Tibial nerve (tissue), 4 donors: ENCODE measurements at regions not wholly inside any gene's neighbourhood (a gene's known extent, or its start where the extent isn't known, plus 50 kb on each side); places are given as distances from the start of the nearest gene placed in this dataset.

Experiments
- DNase-seq, 2 donors: peaks; one replicate each; pipeline ENCODE4 v3.0.0-alpha.2; 2019; ENCODE audit warnings: low spot score in 2 of 2
- H3K27ac ChIP-seq, 4 donors: fragments of 200-600 bp; sonication (generic) in 3 of 4; one replicate each; pipeline ENCODE4 v1.5.1; 2017 to 2019; ENCODE audit warnings: mild to moderate bottlenecking in 1 of 4
- H3K27me3 ChIP-seq, 2 donors: fragments of 200-600 bp; sonication (generic) in 1 of 2; one replicate each; pipeline versions ENCODE4 v1.5.1 to v1.6.0; 2017 to 2019
- H3K36me3 ChIP-seq, 3 donors: fragments of 200-600 bp; sonication (generic); one replicate each; pipeline ENCODE4 v1.5.1; 2018 to 2019
- H3K4me1 ChIP-seq, 4 donors: fragments of 200-600 bp; sonication (generic) in 3 of 4; one replicate each; pipeline ENCODE4 v1.5.1; 2017 to 2019
- H3K4me3 ChIP-seq, 4 donors: fragments of 200-600 bp; sonication (generic) in 3 of 4; one replicate each; pipeline ENCODE4 v1.5.1; 2017 to 2019; ENCODE audit warnings: mild to moderate bottlenecking in 1 of 4, moderate library complexity in 1 of 4
- H3K9me3 ChIP-seq, 4 donors: fragments of 200-600 bp; sonication (generic) in 3 of 4; one replicate each; pipeline ENCODE4 v1.5.1; 2017 to 2019
- EP300 ChIP-seq, 2 donors: sonication (generic); formaldehyde crosslinking; IDR thresholded peaks; one replicate each; pipeline ENCODE4 v1.6.1; 2017; ENCODE audit warnings: antibody characterized with exemption in 2 of 2, mild to moderate bottlenecking in 1 of 2
- POLR2A ChIP-seq, 2 donors: fragments of 450-650 bp; IDR thresholded peaks; one replicate each; pipeline ENCODE4 v1.6.1; 2017; ENCODE audit warnings: antibody characterized with exemption in 2 of 2, mild to moderate bottlenecking in 2 of 2, moderate library complexity in 2 of 2
- WGBS, 2 donors: methylation state at CpG; one replicate each; pipeline ENCODE4 v1.1.5; 2018; 5-methylcytosine and 5-hydroxymethylcytosine counted together
- TF ChIP-seq, protein P1 (sequence below), 5 experiments: fragments of 200-600 bp in 3 of 5; fragments of 450-650 bp in 2 of 5; sonication (generic) in 3 of 5; IDR thresholded peaks; one replicate each; pipeline ENCODE4 v1.5.1; 2016 to 2019; ENCODE audit warnings: antibody characterized with exemption in 5 of 5, mild to moderate bottlenecking in 3 of 5, moderate library complexity in 2 of 5

GRCh38 chr4:23481566-23481965 is 408.3 kb downstream of the PPARGC1A start:
- 80 to 86% methylated on average over 1 of the region's 1 CpG for WGBS, 2 donors
- TF ChIP-seq EP300 (IDR thresholded peaks at IDR 0.05): no peak
- Histone ChIP-seq H3K36me3 (no peaks in the 10 kb centered on the region), H3K4me1 (peaks cover 0 to 4% (median 0%) of the 10 kb centered on the region in 4 donors), H3K4me3 (no peak overlapping the region), H3K27ac (no peak overlapping the region), H3K9me3 (no peaks in the 10 kb centered on the region), H3K27me3 (no peaks in the 10 kb centered on the region)
- no peak for DNase-seq

GRCh38 chr4:23477905-23478304 is 411.9 kb downstream of the PPARGC1A start:
- Histone ChIP-seq H3K9me3 (no peaks in the 10 kb centered on the region), H3K4me1 (no peaks in the 10 kb centered on the region), H3K36me3 (no peaks in the 10 kb centered on the region), H3K4me3 (no peak overlapping the region), H3K27ac (no peak overlapping the region), H3K27me3 (no peaks in the 10 kb centered on the region)
- DNase-seq: no peak
- TF ChIP-seq POLR2A (IDR thresholded peaks at IDR 0.05) (no peak), EP300 (IDR thresholded peaks at IDR 0.05) (no peak)
- TF ChIP-seq, protein P1, sequence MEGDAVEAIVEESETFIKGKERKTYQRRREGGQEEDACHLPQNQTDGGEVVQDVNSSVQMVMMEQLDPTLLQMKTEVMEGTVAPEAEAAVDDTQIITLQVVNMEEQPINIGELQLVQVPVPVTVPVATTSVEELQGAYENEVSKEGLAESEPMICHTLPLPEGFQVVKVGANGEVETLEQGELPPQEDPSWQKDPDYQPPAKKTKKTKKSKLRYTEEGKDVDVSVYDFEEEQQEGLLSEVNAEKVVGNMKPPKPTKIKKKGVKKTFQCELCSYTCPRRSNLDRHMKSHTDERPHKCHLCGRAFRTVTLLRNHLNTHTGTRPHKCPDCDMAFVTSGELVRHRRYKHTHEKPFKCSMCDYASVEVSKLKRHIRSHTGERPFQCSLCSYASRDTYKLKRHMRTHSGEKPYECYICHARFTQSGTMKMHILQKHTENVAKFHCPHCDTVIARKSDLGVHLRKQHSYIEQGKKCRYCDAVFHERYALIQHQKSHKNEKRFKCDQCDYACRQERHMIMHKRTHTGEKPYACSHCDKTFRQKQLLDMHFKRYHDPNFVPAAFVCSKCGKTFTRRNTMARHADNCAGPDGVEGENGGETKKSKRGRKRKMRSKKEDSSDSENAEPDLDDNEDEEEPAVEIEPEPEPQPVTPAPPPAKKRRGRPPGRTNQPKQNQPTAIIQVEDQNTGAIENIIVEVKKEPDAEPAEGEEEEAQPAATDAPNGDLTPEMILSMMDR (IDR thresholded peaks at IDR 0.05): no peak

GRCh38 chr4:23476515-23477090 is 413.2 kb downstream of the PPARGC1A start:
- Histone ChIP-seq H3K4me3 (no peak overlapping the region), H3K27me3 (no peaks in the 10 kb centered on the region), H3K36me3 (no peaks in the 10 kb centered on the region), H3K4me1 (no peaks in the 10 kb centered on the region), H3K9me3 (peaks cover 0 to 7% (median 0%) of the 10 kb centered on the region in 4 donors), H3K27ac (no peak overlapping the region)
- DNase-seq: no peak
- 78 to 86% methylated on average over 1 of the region's 1 CpG for WGBS, 2 donors
- TF ChIP-seq EP300 (IDR thresholded peaks at IDR 0.05): no peak
- no peak for TF ChIP-seq POLR2A (IDR thresholded peaks at IDR 0.05)
- TF ChIP-seq, protein P1 (IDR thresholded peaks at IDR 0.05): no peak

DNA sequence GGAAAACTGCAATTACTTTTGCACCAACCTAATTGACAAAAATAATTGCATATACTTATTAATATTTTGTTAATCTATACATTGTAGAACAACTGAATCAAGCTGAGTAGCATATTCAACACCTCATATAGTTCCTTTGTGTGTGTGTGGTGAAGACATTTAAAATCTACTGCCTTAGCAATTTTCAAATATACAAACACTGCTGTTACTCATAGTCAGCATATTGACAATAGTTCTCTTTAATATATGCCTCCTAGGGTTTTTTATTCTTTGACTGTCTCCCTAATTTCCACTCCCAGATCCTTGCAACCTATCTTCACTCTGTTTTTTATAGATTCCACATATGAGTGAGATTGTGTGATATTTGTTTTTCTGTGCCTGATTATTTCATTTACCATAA is 426.8 kb downstream of the PPARGC1A start:
- Histone ChIP-seq H3K9me3 (peaks cover 0 to 11% (median 0%) of the 10 kb centered on the region in 4 donors), H3K36me3 (no peaks in the 10 kb centered on the region), H3K27ac (no peak overlapping the region), H3K27me3 (no peaks in the 10 kb centered on the region), H3K4me1 (no peaks in the 10 kb centered on the region), H3K4me3 (no peak overlapping the region)
- no peak for TF ChIP-seq EP300 (IDR thresholded peaks at IDR 0.05)
- TF ChIP-seq, protein P1 (IDR thresholded peaks at IDR 0.05): no peak
- TF ChIP-seq POLR2A (IDR thresholded peaks at IDR 0.05): no peak
- DNase-seq: no peak

- DNase-seq: no peak
- no peaks in the 10 kb centered on the region for H3K9me3 ChIP-seq
- H3K4me3 ChIP-seq: no peak overlapping the region
- H3K27me3 ChIP-seq: no peaks in the 10 kb centered on the region
- WGBS, 2 donors: 60 to 71% methylated on average over 1 of the region's 1 CpG
- H3K36me3 ChIP-seq: no peaks in the 10 kb centered on the region
- TF ChIP-seq POLR2A (IDR thresholded peaks at IDR 0.05): no peak
- TF ChIP-seq, protein P1 (IDR thresholded peaks at IDR 0.05): no peak
- no peak for TF ChIP-seq EP300 (IDR thresholded peaks at IDR 0.05)
- no peak overlapping the region for H3K27ac ChIP-seq
- H3K4me1 ChIP-seq: peaks cover 0 to 4% (median 0%) of the 10 kb centered on the region in 4 donors
Measured at GRCh38 chr4:23458054-23458453, 431.8 kb downstream of the PPARGC1A start.

GRCh38 chr4:23456864-23457263 is 433.0 kb downstream of the PPARGC1A start:
- no peak overlapping the region for H3K4me3 ChIP-seq
- H3K9me3 ChIP-seq: no peaks in the 10 kb centered on the region
- H3K4me1 ChIP-seq: peaks cover 0 to 4% (median 0%) of the 10 kb centered on the region in 4 donors
- 69 to 75% methylated on average over 2 of the region's 2 CpGs for WGBS, 2 donors
- no peaks in the 10 kb centered on the region for H3K36me3 ChIP-seq
- no peak overlapping the region for H3K27ac ChIP-seq
- no peak for TF ChIP-seq POLR2A (IDR thresholded peaks at IDR 0.05)
- TF ChIP-seq, protein P1 (IDR thresholded peaks at IDR 0.05): no peak
- TF ChIP-seq EP300 (IDR thresholded peaks at IDR 0.05): no peak
- no peak for DNase-seq
- no peaks in the 10 kb centered on the region for H3K27me3 ChIP-seq
